DND-41 (cell line): ENCODE measurements at regions not wholly inside any gene's neighbourhood (a gene's known extent, or its start where the extent isn't known, plus 50 kb on each side); places are given as distances from the start of the nearest gene placed in this dataset.

Experiments used
- CTCF ChIP-seq: IDR thresholded peaks from 2 replicates; pipeline ENCODE4 v1.5.1; 2012; ENCODE audit warnings: borderline replicate concordance, low read length, moderate library complexity, mild to moderate bottlenecking; ENCODE audit not compliant: poor library complexity, severe bottlenecking; ENCODE audit errors: extremely low read depth
- EZH2 ChIP-seq: IDR thresholded peaks from 3 replicates; pipeline ENCODE4 v1.6.1; 2012; ENCODE audit warnings: borderline replicate concordance, low read depth, mild to moderate bottlenecking, moderate library complexity, low read length, inconsistent platforms; ENCODE audit not compliant: severe bottlenecking

DNA sequence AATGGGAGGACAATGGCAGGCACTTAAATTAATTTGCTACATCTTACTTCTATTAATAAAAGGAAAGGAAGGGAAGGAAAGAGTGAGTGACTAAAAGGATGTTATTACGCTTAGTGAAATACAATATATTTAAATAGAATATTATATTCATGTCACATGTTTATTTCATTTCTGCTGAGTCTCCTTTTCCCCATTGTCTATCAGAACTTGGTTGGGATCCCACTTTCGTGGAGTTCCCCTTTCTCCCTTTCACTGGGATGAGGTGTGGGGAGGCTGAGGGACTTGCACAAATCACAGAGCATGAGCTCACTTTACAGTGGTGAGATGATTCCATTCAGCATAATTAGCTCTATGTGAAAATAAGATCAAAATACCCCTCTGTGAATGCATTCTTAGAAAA, 730.6 kb downstream of the TSN start:
- TF ChIP-seq CTCF = no peak
- no peak for TF ChIP-seq EZH2
